Testis (tissue), 2 donors: ENCODE measurements at regions not wholly inside any gene's neighbourhood (a gene's known extent, or its start where the extent isn't known, plus 50 kb on each side); places are given as distances from the start of the nearest gene placed in this dataset.
"Not testable (repeated sequence)": the region's sequence is repeated elsewhere in the genome, so short reads cannot be mapped to it uniquely, and the experiment has no call there.

Source experiments
- DNase-seq: peaks from one replicate; pipeline ENCODE4 v3.0.0-alpha.2; 2019
- H3K27ac ChIP-seq, 2 donors: fragments of 200-600 bp; sonication (generic); one replicate each; pipeline ENCODE4 v1.5.1; 2019
- H3K27me3 ChIP-seq: fragments of 200-600 bp; sonication (generic); one replicate; pipeline ENCODE4 v1.5.1; 2019
- H3K36me3 ChIP-seq: fragments of 200-600 bp; sonication (generic); one replicate; pipeline ENCODE4 v1.5.1; 2017; ENCODE audit warnings: low read depth; ENCODE audit errors: missing control alignments
- H3K4me1 ChIP-seq: fragments of 200-600 bp; sonication (generic); one replicate; pipeline ENCODE4 v1.5.1; 2019
- H3K4me3 ChIP-seq, 2 donors: fragments of 200-600 bp; sonication (generic); one replicate each; pipeline ENCODE4 v1.5.1; 2017 to 2019
- H3K9me3 ChIP-seq: fragments of 200-600 bp; sonication (generic); one replicate; pipeline ENCODE4 v1.5.1; 2017
- CTCF ChIP-seq, 3 experiments: fragments of 450-650 bp in 2 of 3; fragments of 200-600 bp in 1 of 3; sonication (generic) in 1 of 3; IDR thresholded peaks; one replicate each; pipeline ENCODE4 v1.5.1; 2016 to 2019; ENCODE audit warnings: antibody characterized with exemption in 3 of 3, mild to moderate bottlenecking in 2 of 3, moderate library complexity in 1 of 3
- POLR2A ChIP-seq: fragments of 450-650 bp; IDR thresholded peaks from one replicate; pipeline ENCODE4 v1.6.1; 2017; ENCODE audit warnings: antibody characterized with exemption, mild to moderate bottlenecking, moderate library complexity
- WGBS, 2 donors: methylation state at CpG; one replicate each; pipeline ENCODE4 v1.1.5; 2018; 5-methylcytosine and 5-hydroxymethylcytosine counted together
- intact Hi-C: fragments of 100-400 bp; cut with DNase I; formaldehyde crosslinking; loops from one replicate; pipeline ENCODE4 v1.15.1; 2023; ENCODE audit warnings: low total_unique reads

- intact Hi-C loops: no loop called here
These were observed 121.7 kb upstream of the HAND2 start for GRCh38 chr4:173651651-173652282.

DNA sequence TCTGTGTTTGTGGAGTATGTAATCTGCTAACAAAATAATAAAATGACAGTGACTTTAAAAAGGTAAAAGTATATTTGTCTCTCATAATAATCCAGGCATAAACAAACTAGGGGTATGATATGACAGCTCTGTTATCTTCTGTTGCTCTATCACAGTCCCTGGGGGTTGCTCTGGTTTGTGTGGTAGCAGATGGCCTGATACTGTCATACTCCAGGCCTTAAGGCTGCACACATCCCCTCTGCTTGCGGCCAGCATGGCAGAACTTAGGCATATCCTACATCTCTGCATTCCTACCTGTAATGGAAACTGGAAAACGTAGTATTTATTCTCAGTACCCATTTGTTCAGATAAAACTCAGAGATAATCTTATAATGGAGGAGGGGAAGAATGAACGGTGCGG, 117.9 kb upstream of the HAND2 start:
- Histone ChIP-seq H3K9me3 (no peaks in the 10 kb centered on the region), H3K27ac (no peak overlapping the region), H3K4me1 (no peaks in the 10 kb centered on the region), H3K36me3 (no peaks in the 10 kb centered on the region), H3K27me3 (no peaks in the 10 kb centered on the region), H3K4me3 (no peak overlapping the region)
- DNase-seq: no peak
- intact Hi-C loops: no loop called here
- TF ChIP-seq POLR2A: no peak
- no peak for TF ChIP-seq CTCF (IDR thresholded peaks at IDR 0.05)
- WGBS, 2 donors: 81 to 90% methylated on average over 4 of the region's 4 CpGs

More at GRCh38 chr4:173651651-173652282, 121.7 kb upstream of the HAND2 start:
- Histone ChIP-seq H3K9me3 (no peaks in the 10 kb centered on the region), H3K27ac (no peak overlapping the region), H3K27me3 (no peaks in the 10 kb centered on the region), H3K36me3 (no peaks in the 10 kb centered on the region), H3K4me1 (no peaks in the 10 kb centered on the region), H3K4me3 (no peak overlapping the region)
- 64 to 67% methylated on average over 7 of the region's 7 CpGs for WGBS, 2 donors
- DNase-seq: no peak
- TF ChIP-seq CTCF (IDR thresholded peaks at IDR 0.05) (no peak), POLR2A (no peak)

DNA sequence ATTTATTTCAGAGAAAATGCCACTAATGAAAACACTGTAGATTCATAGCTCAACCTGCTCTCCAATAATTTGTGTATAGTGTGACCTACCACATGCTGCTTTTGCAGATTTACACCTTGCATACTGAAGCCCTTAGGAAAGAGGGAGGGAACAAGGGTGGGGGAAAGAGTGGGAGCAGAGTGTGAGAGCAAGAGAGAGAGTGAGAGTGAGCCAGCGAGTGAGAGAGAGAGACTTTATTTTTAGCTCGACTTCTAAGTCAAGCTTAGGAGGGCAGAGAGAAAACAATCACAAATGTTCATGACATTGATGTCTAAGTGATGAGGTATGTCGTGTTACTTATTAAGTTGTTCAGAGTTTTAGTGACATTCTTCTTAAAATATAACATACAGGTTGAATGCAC, 112.5 kb upstream of the HAND2 start:
- Histone ChIP-seq H3K36me3 (no peaks in the 10 kb centered on the region), H3K9me3 (no peaks in the 10 kb centered on the region), H3K4me3 (no peak overlapping the region), H3K27ac (no peak overlapping the region), H3K4me1 (no peaks in the 10 kb centered on the region), H3K27me3 (no peaks in the 10 kb centered on the region)
- no peak for TF ChIP-seq CTCF (IDR thresholded peaks at IDR 0.05)
- TF ChIP-seq POLR2A: no peak
- 50 to 53% methylated on average over 3 of the region's 3 CpGs for WGBS, 2 donors
- DNase-seq: no peak
- intact Hi-C loops: no loop called here

DNA sequence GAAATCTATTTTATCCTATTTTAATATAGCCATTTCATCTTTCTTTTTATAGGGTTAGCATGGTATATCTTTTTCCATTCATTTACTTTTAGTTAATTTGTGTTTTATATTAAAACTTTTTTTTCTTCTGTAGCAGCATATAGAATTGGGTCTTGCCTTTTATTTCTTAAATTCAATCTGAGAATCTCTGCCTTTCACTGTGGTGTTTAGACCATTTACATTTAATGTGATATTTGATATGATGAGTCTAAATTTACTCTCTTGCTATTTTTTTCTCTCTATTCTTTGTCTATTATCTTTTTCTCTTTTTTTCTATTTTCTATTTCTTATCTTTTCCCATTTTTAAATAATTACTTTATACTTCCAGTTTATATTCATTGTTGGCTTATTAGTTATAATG, 105.4 kb upstream of the HAND2 start:
- TF ChIP-seq CTCF (IDR thresholded peaks at IDR 0.05) (no peak), POLR2A (no peak)
- no peaks in the 10 kb centered on the region for H3K36me3 ChIP-seq
- DNase-seq: no peak
- H3K27ac ChIP-seq: no peak overlapping the region
- no peak overlapping the region for H3K4me3 ChIP-seq
- no peaks in the 10 kb centered on the region for H3K4me1 ChIP-seq
- intact Hi-C loops: no loop called here
- H3K27me3 ChIP-seq: no peaks in the 10 kb centered on the region
- H3K9me3 ChIP-seq: no peaks in the 10 kb centered on the region

GRCh38 chr4:173626277-173626676, 96.2 kb upstream of the HAND2 start:
- 81 to 84% methylated on average over 1 of the region's 1 CpG for whole genome bisulfite sequencing, 2 donors
- intact Hi-C loops: no loop called here

GRCh38 chr4:173618648-173619047, 88.6 kb upstream of the HAND2 start:
- H3K27ac ChIP-seq, H3K36me3 ChIP-seq, H3K9me3 ChIP-seq, intact Hi-C loops, H3K4me3 ChIP-seq, H3K4me1 ChIP-seq, DNase-seq, H3K27me3 ChIP-seq: not testable (repeated sequence)
- WGBS, 2 donors: 72 to 88% methylated on average over 5 of the region's 5 CpGs

More at GRCh38 chr4:173626277-173626676, 96.2 kb upstream of the HAND2 start:
- TF ChIP-seq POLR2A: no peak
- no peak for TF ChIP-seq CTCF (IDR thresholded peaks at IDR 0.05)
- Histone ChIP-seq H3K27ac (no peak overlapping the region), H3K4me1 (no peaks in the 10 kb centered on the region), H3K27me3 (no peaks in the 10 kb centered on the region), H3K9me3 (no peaks in the 10 kb centered on the region), H3K4me3 (no peak overlapping the region), H3K36me3 (no peaks in the 10 kb centered on the region)
- DNase-seq: no peak
